Fibroblast of upper back skin (primary cell): ENCODE measurements at regions not wholly inside any gene's neighbourhood (a gene's known extent, or its start where the extent isn't known, plus 50 kb on each side); places are given as distances from the start of the nearest gene placed in this dataset.

Experiments used
- DNase-seq: peaks from one replicate; pipeline ENCODE4 v3.0.0-alpha.2; 2013

- DNase-seq, result no peak
Observed at GRCh38 chr15:36210426-36210825, 369.0 kb upstream of the CDIN1 start.

- peak; percentile 14 for DNase-seq
Observed at GRCh38 chr15:36218322-36218721, 361.1 kb upstream of the CDIN1 start.

GRCh38 chr15:36218991-36219390 lies 360.4 kb upstream of the CDIN1 start:
- DNase-seq, result no peak

- DNase-seq, result no peak
Observed at GRCh38 chr15:36221992-36222391, 357.4 kb upstream of the CDIN1 start.

GRCh38 chr15:36230776-36231175 lies 348.6 kb upstream of the CDIN1 start:
- peak; percentile 49 for DNase-seq

- no peak for DNase-seq
Observed at GRCh38 chr15:36232491-36232890, 346.9 kb upstream of the CDIN1 start.

- no peak for DNase-seq
Observed at GRCh38 chr15:36234743-36235142, 344.7 kb upstream of the CDIN1 start.

GRCh38 chr15:36235173-36235572 lies 344.3 kb upstream of the CDIN1 start:
- no peak for DNase-seq

GRCh38 chr15:36239509-36239908 lies 339.9 kb upstream of the CDIN1 start:
- no peak for DNase-seq

GRCh38 chr15:36251450-36251849 lies 328.0 kb upstream of the CDIN1 start:
- DNase-seq, result no peak

GRCh38 chr15:36252146-36252711 lies 327.2 kb upstream of the CDIN1 start:
- DNase-seq, result no peak

GRCh38 chr15:36254426-36254825 lies 325.0 kb upstream of the CDIN1 start:
- no peak for DNase-seq

GRCh38 chr15:36256404-36256807 lies 323.0 kb upstream of the CDIN1 start:
- DNase-seq, result no peak

GRCh38 chr15:36263666-36264065 lies 315.8 kb upstream of the CDIN1 start:
- DNase-seq, result no peak

GRCh38 chr15:36265422-36265821 lies 314.0 kb upstream of the CDIN1 start:
- no peak for DNase-seq

- no peak for DNase-seq
Observed at GRCh38 chr15:36271048-36271447, 308.4 kb upstream of the CDIN1 start.

GRCh38 chr15:36275656-36276055 lies 303.8 kb upstream of the CDIN1 start:
- no peak for DNase-seq

GRCh38 chr15:36278219-36278618 lies 301.2 kb upstream of the CDIN1 start:
- peak; percentile 16 for DNase-seq

- no peak for DNase-seq
Observed at GRCh38 chr15:36282821-36283220, 296.6 kb upstream of the CDIN1 start.

GRCh38 chr15:36284911-36285310 lies 294.5 kb upstream of the CDIN1 start:
- no peak for DNase-seq

- DNase-seq, result no peak
Observed at GRCh38 chr15:36291501-36291900, 287.9 kb upstream of the CDIN1 start.

GRCh38 chr15:36294359-36294758 lies 285.1 kb upstream of the CDIN1 start:
- peak; percentile 4 for DNase-seq

- DNase-seq, result no peak
Observed at GRCh38 chr15:36301947-36302346, 277.5 kb upstream of the CDIN1 start.

GRCh38 chr15:36313021-36313420 lies 266.4 kb upstream of the CDIN1 start:
- DNase-seq, result peak; percentile 66

GRCh38 chr15:36313736-36314280 lies 265.6 kb upstream of the CDIN1 start:
- DNase-seq, result no peak
